B cell (primary cell): ENCODE measurements at regions not wholly inside any gene's neighbourhood (a gene's known extent, or its start where the extent isn't known, plus 50 kb on each side); places are given as distances from the start of the nearest gene placed in this dataset.

Experiments used
- ATAC-seq: fragments of 200-7000 bp; cut with Tn5 transposase; one replicate; pipeline ENCODE4 v1.10.0; 2021; ENCODE audit warnings: low read depth, mild to moderate bottlenecking, moderate number of reproducible peaks, moderate library complexity
- CTCF ChIA-PET: fragments of 350-600 bp; sonication (Branson Sonifier 250); formaldehyde crosslinking; loops from one replicate; lab custom pipeline; 2021; ENCODE audit warnings: antibody characterized with exemption, inconsistent platforms; lab: Charles Lee
- POLR2A ChIA-PET: fragments of 350-600 bp; sonication (Branson Sonifier 250); formaldehyde crosslinking; loops from one replicate; lab custom pipeline; 2021; ENCODE audit warnings: antibody characterized with exemption; lab: Charles Lee
- DNase-seq: peaks from one replicate; pipeline ENCODE4 v3.0.0; 2013
- H2AFZ ChIP-seq: 2 replicates; pipeline ENCODE4 v1.6.1; 2012; ENCODE audit warnings: mild to moderate bottlenecking, low read depth, low read length; ENCODE audit not compliant: insufficient read depth, poor library complexity, severe bottlenecking
- H3K27ac ChIP-seq, 2 donors: 1 replicate in 1 of 2; 2 replicates in 1 of 2; pipeline ENCODE4 v1.5.1; 2012 to 2013; ENCODE audit warnings: low read length in 2 of 2, mild to moderate bottlenecking in 2 of 2, moderate library complexity in 1 of 2
- H3K27me3 ChIP-seq, 4 experiments: fragments of 200-600 bp in 1 of 4; sonication (generic) in 1 of 4; replicated peaks in 1 of 4; 1 replicate in 2 of 4; 2 replicates in 2 of 4; pipeline versions ENCODE4 v1.6.1 to v1.7.0; 2013 to 2016; ENCODE audit warnings: low read length in 3 of 4, mild to moderate bottlenecking in 2 of 4, mixed read lengths in 1 of 4, moderate library complexity in 1 of 4; ENCODE audit not compliant: insufficient read depth in 4 of 4, control insufficient read depth in 3 of 4; ENCODE audit errors: control extremely low read depth in 1 of 4
- H3K36me3 ChIP-seq, 2 experiments: replicated peaks in 1 of 2; 1 replicate in 1 of 2; 2 replicates in 1 of 2; pipeline versions ENCODE4 v1.6.1 to v1.7.1; 2013; ENCODE audit warnings: low read length in 1 of 2; ENCODE audit not compliant: insufficient read depth in 2 of 2, control insufficient read depth in 1 of 2; ENCODE audit errors: control extremely low read depth in 1 of 2, extremely low read depth in 1 of 2
- H3K4me1 ChIP-seq, 2 donors: fragments of 200-600 bp in 1 of 2; sonication (generic) in 1 of 2; 1 replicate in 1 of 2; 2 replicates in 1 of 2; pipeline versions ENCODE4 v1.5.1 to v1.6.1; 2013 to 2017; ENCODE audit warnings: low read length in 2 of 2; ENCODE audit not compliant: control insufficient read depth in 2 of 2, insufficient read depth in 2 of 2
- H3K4me2 ChIP-seq: replicated peaks from 2 replicates; pipeline ENCODE3; 2012; ENCODE audit warnings: mild to moderate bottlenecking, low read depth, low read length; ENCODE audit not compliant: poor library complexity, severe bottlenecking
- H3K4me3 ChIP-seq, 5 experiments: fragments of 200-600 bp in 1 of 5; sonication (generic) in 1 of 5; 1 replicate in 3 of 5; 2 replicates in 2 of 5; pipeline versions ENCODE4 v1.5.1 to v1.7.0; 2011 to 2016; ENCODE audit warnings: low read length in 4 of 5, mild to moderate bottlenecking in 4 of 5, low read depth in 2 of 5, control low read depth in 1 of 5, moderate library complexity in 1 of 5; ENCODE audit not compliant: insufficient read depth in 1 of 5; ENCODE audit errors: control extremely low read depth in 1 of 5, extremely low read depth in 1 of 5
- H3K79me2 ChIP-seq: fragments of 200-600 bp; sonication (generic); one replicate; pipeline ENCODE4 v1.6.0; 2016; ENCODE audit warnings: low read length; ENCODE audit not compliant: control insufficient read depth, insufficient read depth
- H3K9ac ChIP-seq: fragments of 200-600 bp; sonication (generic); 2 replicates; pipeline ENCODE4 v1.6.1; 2017; ENCODE audit warnings: mild to moderate bottlenecking, low read length, moderate library complexity
- H3K9me3 ChIP-seq, 3 donors: one replicate each; pipeline versions ENCODE4 v1.6.1 to v1.7.1; 2013; ENCODE audit warnings: low read length in 2 of 3; ENCODE audit not compliant: control insufficient read depth in 2 of 3, insufficient read depth in 1 of 3; ENCODE audit errors: control extremely low read depth in 1 of 3
- H4K20me1 ChIP-seq: 2 replicates; pipeline ENCODE4 v1.6.0; 2012; ENCODE audit warnings: mild to moderate bottlenecking, low read length; ENCODE audit not compliant: insufficient read depth, control insufficient read depth, poor library complexity, severe bottlenecking
- H3K27ac Mint-ChIP-seq: one replicate; pipeline ENCODE4 v1.8.0; 2021; ENCODE audit warnings: mixed read lengths
- H3K27me3 Mint-ChIP-seq: one replicate; pipeline ENCODE4 v1.8.0; 2021; ENCODE audit warnings: mixed read lengths
- H3K4me1 Mint-ChIP-seq: one replicate; pipeline ENCODE4 v1.8.0; 2021; ENCODE audit warnings: mixed read lengths
- H3K4me3 Mint-ChIP-seq: one replicate; pipeline ENCODE4 v1.8.0; 2021; ENCODE audit warnings: mixed read lengths
- H3K9me3 Mint-ChIP-seq: one replicate; pipeline ENCODE4 v1.8.0; 2022; ENCODE audit warnings: mixed read lengths; ENCODE audit not compliant: insufficient read depth
- CTCF ChIP-seq: fragments of 200-600 bp; IDR thresholded peaks from one replicate; pipeline ENCODE4 v1.8.0; 2022; ENCODE audit warnings: antibody characterized with exemption, mild to moderate bottlenecking
- EZH2 ChIP-seq: IDR thresholded peaks from 2 replicates; pipeline ENCODE4 v1.6.1; 2012; ENCODE audit warnings: borderline replicate concordance, low read depth, mild to moderate bottlenecking, moderate library complexity, low read length; ENCODE audit not compliant: insufficient read depth, poor library complexity, severe bottlenecking
- WGBS: methylation state at CpG from one replicate; pipeline ENCODE4 v1.1.5; 2013; ENCODE audit warnings: missing lambda C conversion rate; ENCODE audit not compliant: insufficient coverage; 5-methylcytosine and 5-hydroxymethylcytosine counted together
- intact Hi-C: fragments of 100-400 bp; cut with micrococcal nuclease; formaldehyde crosslinking; loops from one replicate; pipeline ENCODE4 v1.10.0; 2022

GRCh38 chr11:112789481-112789880, 171.7 kb upstream of the NCAM1 start:
- Histone ChIP-seq H3K9ac (no peak overlapping the region), H3K27ac (no peak overlapping the region), H3K4me1 (no peaks in the 10 kb centered on the region), H3K27me3 (no peaks in the 10 kb centered on the region), H3K4me2 (no peak overlapping the region), H3K4me3 (no peak overlapping the region), H2AFZ (no peak overlapping the region), H3K79me2 (no peaks in the 10 kb centered on the region), H4K20me1 (no peaks in the 10 kb centered on the region), H3K36me3 (no peaks in the 10 kb centered on the region), H3K9me3 (peaks cover 0 to 2% (median 0%) of the 10 kb centered on the region in 3 donors)
- DNase-seq (no peak), ATAC-seq (no peak)
- H3K27ac Mint-ChIP-seq = no peak overlapping the region
- no peaks in the 10 kb centered on the region for H3K9me3 Mint-ChIP-seq
- ChIA-PET CTCF (no interaction called here), POLR2A (no interaction called here)
- no peaks in the 10 kb centered on the region for H3K4me1 Mint-ChIP-seq
- H3K4me3 Mint-ChIP-seq = no peak overlapping the region
- WGBS = 100% methylated on average over 1 of the region's 3 CpGs
- TF ChIP-seq CTCF (no peak), EZH2 (no peak)
- intact Hi-C loops = no loop called here
- H3K27me3 Mint-ChIP-seq = peaks cover 7% of the 10 kb centered on the region

GRCh38 chr11:112790286-112790685, 170.9 kb upstream of the NCAM1 start:
- CTCF ChIA-PET = no interaction called here
- H3K4me2 ChIP-seq = no peak overlapping the region
- no peak for TF ChIP-seq CTCF
- no peak for TF ChIP-seq EZH2
- H2AFZ ChIP-seq = no peak overlapping the region
- Mint-ChIP-seq H3K9me3 (no peaks in the 10 kb centered on the region), H3K4me3 (no peak overlapping the region), H3K27ac (no peak overlapping the region), H3K4me1 (no peaks in the 10 kb centered on the region), H3K27me3 (peaks cover 7% of the 10 kb centered on the region)
- no CpG with 5 or more reads among the region's 3 CpGs for WGBS
- no peak overlapping the region for H3K27ac ChIP-seq
- intact Hi-C loops = no loop called here
- ATAC-seq (no peak), DNase-seq (no peak)
- H3K4me3 ChIP-seq = no peak overlapping the region
- no peaks in the 10 kb centered on the region for H4K20me1 ChIP-seq
- H3K9ac ChIP-seq = no peak overlapping the region
- no peaks in the 10 kb centered on the region for H3K79me2 ChIP-seq
- no peaks in the 10 kb centered on the region for H3K27me3 ChIP-seq
- no peaks in the 10 kb centered on the region for H3K4me1 ChIP-seq
- H3K36me3 ChIP-seq = no peaks in the 10 kb centered on the region
- H3K9me3 ChIP-seq = no peaks in the 10 kb centered on the region
- POLR2A ChIA-PET = no interaction called here
